SU-DHL-6 (cell line): ENCODE measurements at regions not wholly inside any gene's neighbourhood (a gene's known extent, or its start where the extent isn't known, plus 50 kb on each side); places are given as distances from the start of the nearest gene placed in this dataset.

Experiments
- H2AFZ ChIP-seq: fragments of 200-600 bp; sonication (generic); 2 replicates; pipeline ENCODE4 v1.6.1; 2014; ENCODE audit warnings: low read depth, mild to moderate bottlenecking, moderate library complexity, mixed read lengths, antibody characterized with exemption, low read length; ENCODE audit not compliant: severe bottlenecking
- H3F3A ChIP-seq: fragments of 200-600 bp; shearing (Covaris generic); 2 replicates; pipeline ENCODE4 v1.6.0; 2016; ENCODE audit warnings: antibody characterized with exemption, mild to moderate bottlenecking; ENCODE audit not compliant: insufficient read depth
- H3K27ac ChIP-seq: fragments of 200-600 bp; sonication (generic); 2 replicates; pipeline ENCODE4 v1.5.1; 2016; ENCODE audit warnings: low read depth, mild to moderate bottlenecking, low read length, moderate library complexity, mixed read lengths
- H3K27me3 ChIP-seq: fragments of 200-600 bp; sonication (generic), shearing (Covaris generic); 2 replicates; pipeline ENCODE4 v1.6.0; 2014; ENCODE audit warnings: mild to moderate bottlenecking, low read length
- H3K36me3 ChIP-seq: fragments of 200-600 bp; sonication (generic); 2 replicates; pipeline ENCODE4 v1.6.1; 2014; ENCODE audit warnings: mild to moderate bottlenecking, low read length, mixed read lengths
- H3K4me2 ChIP-seq: fragments of 300-600, 200-600 bp; shearing (Covaris generic), sonication (generic); 2 replicates; pipeline ENCODE4 v1.6.0; 2014; ENCODE audit warnings: low read length, low read depth, mild to moderate bottlenecking; ENCODE audit not compliant: poor library complexity, severe bottlenecking
- H3K4me3 ChIP-seq: fragments of 200-600 bp; sonication (generic); 2 replicates; pipeline ENCODE4 v1.5.1; 2014; ENCODE audit warnings: antibody characterized with exemption, low read length, mild to moderate bottlenecking, mixed read lengths; ENCODE audit not compliant: insufficient read depth, poor library complexity, severe bottlenecking
- H3K79me2 ChIP-seq: fragments of 200-600 bp; sonication (generic); 2 replicates; pipeline ENCODE4 v1.6.1; 2014; ENCODE audit warnings: mild to moderate bottlenecking, low read length, moderate library complexity; ENCODE audit not compliant: insufficient read depth
- H3K9ac ChIP-seq: fragments of 200-600 bp; sonication (generic); 2 replicates; pipeline ENCODE4 v1.7.0; 2014; ENCODE audit warnings: mild to moderate bottlenecking, low read length
- H3K9me2 ChIP-seq: fragments of 200-600 bp; sonication (generic); replicated peaks from 2 replicates; pipeline ENCODE4 v1.6.1; 2014; ENCODE audit warnings: low read length; ENCODE audit not compliant: insufficient read depth
- H3K9me3 ChIP-seq: fragments of 200-600 bp; sonication (generic); 2 replicates; pipeline ENCODE4 v1.6.1; 2014; ENCODE audit warnings: low read length, mixed read lengths; ENCODE audit not compliant: insufficient read depth
- H4K20me1 ChIP-seq: fragments of 200-600 bp; sonication (generic); 2 replicates; pipeline ENCODE4 v1.6.1; 2014; ENCODE audit warnings: low read depth, mild to moderate bottlenecking, antibody characterized with exemption, low read length, moderate library complexity, mixed read lengths
- EZH2phosphoT487 ChIP-seq: fragments of 200-600 bp; sonication (generic), shearing (Covaris generic); conservative IDR thresholded peaks from 2 replicates; pipeline ENCODE4 v1.6.1; 2018; ENCODE audit warnings: mild to moderate bottlenecking, antibody characterized with exemption, low read length, moderate library complexity, mixed read lengths
- TF ChIP-seq, protein P1 (sequence below): fragments of 200-600 bp; sonication (generic); IDR thresholded peaks from one replicate; pipeline ENCODE4 v1.5.1; 2017; ENCODE audit warnings: antibody characterized with exemption, mild to moderate bottlenecking, low read length, moderate library complexity; ENCODE audit not compliant: insufficient read depth, poor library complexity, severe bottlenecking

DNA sequence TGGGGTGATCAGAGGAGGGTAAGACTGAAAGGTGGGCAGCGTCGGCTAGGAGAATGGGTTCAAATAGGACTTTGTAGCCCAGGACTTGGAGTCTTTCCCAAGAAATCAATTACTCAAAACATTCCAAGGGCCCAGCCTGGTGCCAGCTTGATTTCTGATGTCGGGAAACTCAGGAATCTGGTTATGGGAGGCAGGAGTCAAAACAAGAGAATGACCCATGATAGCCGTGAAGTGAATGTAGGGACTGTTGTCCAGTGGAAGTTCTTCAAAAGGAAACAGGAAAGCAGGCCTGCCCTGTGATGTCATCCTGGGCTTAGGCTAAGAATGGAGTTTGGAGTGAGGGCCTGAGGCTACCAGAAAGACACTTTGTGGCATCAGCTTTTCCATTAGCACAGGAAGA lies 67.4 kb upstream of the SLC14A2 start:
- H3K4me2 ChIP-seq, result no peak overlapping the region
- no peaks in the 10 kb centered on the region for H3K9me3 ChIP-seq
- H3K27ac ChIP-seq, result no peak overlapping the region
- no peak overlapping the region for H3K4me3 ChIP-seq
- H4K20me1 ChIP-seq, result no peaks in the 10 kb centered on the region
- H3K36me3 ChIP-seq, result no peaks in the 10 kb centered on the region
- H3K79me2 ChIP-seq, result no peaks in the 10 kb centered on the region
- no peak overlapping the region for H3K9ac ChIP-seq
- no peak overlapping the region for H2AFZ ChIP-seq
- no peaks in the 10 kb centered on the region for H3K27me3 ChIP-seq
- TF ChIP-seq, protein P1, sequence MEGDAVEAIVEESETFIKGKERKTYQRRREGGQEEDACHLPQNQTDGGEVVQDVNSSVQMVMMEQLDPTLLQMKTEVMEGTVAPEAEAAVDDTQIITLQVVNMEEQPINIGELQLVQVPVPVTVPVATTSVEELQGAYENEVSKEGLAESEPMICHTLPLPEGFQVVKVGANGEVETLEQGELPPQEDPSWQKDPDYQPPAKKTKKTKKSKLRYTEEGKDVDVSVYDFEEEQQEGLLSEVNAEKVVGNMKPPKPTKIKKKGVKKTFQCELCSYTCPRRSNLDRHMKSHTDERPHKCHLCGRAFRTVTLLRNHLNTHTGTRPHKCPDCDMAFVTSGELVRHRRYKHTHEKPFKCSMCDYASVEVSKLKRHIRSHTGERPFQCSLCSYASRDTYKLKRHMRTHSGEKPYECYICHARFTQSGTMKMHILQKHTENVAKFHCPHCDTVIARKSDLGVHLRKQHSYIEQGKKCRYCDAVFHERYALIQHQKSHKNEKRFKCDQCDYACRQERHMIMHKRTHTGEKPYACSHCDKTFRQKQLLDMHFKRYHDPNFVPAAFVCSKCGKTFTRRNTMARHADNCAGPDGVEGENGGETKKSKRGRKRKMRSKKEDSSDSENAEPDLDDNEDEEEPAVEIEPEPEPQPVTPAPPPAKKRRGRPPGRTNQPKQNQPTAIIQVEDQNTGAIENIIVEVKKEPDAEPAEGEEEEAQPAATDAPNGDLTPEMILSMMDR, result no peak
- TF ChIP-seq EZH2phosphoT487, result no peak
- no peaks in the 10 kb centered on the region for H3F3A ChIP-seq
- no peaks in the 10 kb centered on the region for H3K9me2 ChIP-seq

GRCh38 chr18:45548614-45549013 lies 66.7 kb upstream of the SLC14A2 start:
- no peaks in the 10 kb centered on the region for H3K9me3 ChIP-seq
- H4K20me1 ChIP-seq, result no peaks in the 10 kb centered on the region
- H3K4me2 ChIP-seq, result no peak overlapping the region
- H3K9me2 ChIP-seq, result no peaks in the 10 kb centered on the region
- no peak for TF ChIP-seq EZH2phosphoT487
- TF ChIP-seq, protein P1, result no peak
- H3K27me3 ChIP-seq, result no peaks in the 10 kb centered on the region
- no peaks in the 10 kb centered on the region for H3K36me3 ChIP-seq
- no peaks in the 10 kb centered on the region for H3K79me2 ChIP-seq
- no peak overlapping the region for H3K27ac ChIP-seq
- H3K9ac ChIP-seq, result no peak overlapping the region
- H3F3A ChIP-seq, result no peaks in the 10 kb centered on the region
- H2AFZ ChIP-seq, result no peak overlapping the region
- H3K4me3 ChIP-seq, result no peak overlapping the region

DNA sequence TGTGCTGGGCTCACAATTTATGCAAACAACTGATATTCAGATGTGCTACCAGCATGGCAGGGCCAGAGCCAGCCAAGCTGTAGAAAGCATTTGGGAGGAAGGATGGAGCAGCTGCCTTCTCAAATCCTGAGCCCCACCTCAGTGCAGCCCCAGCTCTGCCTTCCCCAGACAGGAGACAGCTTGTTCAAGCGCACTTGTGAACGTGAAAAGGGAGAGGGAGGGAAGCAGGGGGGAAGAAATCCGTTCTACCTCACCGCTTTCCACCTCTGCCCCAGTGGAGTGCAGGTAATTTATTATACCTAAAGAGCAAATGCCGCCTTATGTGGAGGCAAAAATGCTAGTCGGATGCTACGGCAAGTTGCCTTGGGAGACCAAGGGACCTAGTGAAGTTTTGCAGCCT lies 66.0 kb upstream of the SLC14A2 start:
- Histone ChIP-seq H3K9me3 (no peaks in the 10 kb centered on the region), H3F3A (no peaks in the 10 kb centered on the region), H3K9ac (no peak overlapping the region), H2AFZ (no peak overlapping the region), H3K9me2 (no peaks in the 10 kb centered on the region), H3K4me3 (no peak overlapping the region), H3K4me2 (no peak overlapping the region), H3K27ac (no peak overlapping the region), H4K20me1 (no peaks in the 10 kb centered on the region), H3K79me2 (no peaks in the 10 kb centered on the region), H3K27me3 (no peaks in the 10 kb centered on the region), H3K36me3 (no peaks in the 10 kb centered on the region)
- no peak for TF ChIP-seq EZH2phosphoT487
- TF ChIP-seq, protein P1, result no peak
